Peyer's patch (tissue), 4 donors: ENCODE measurements at regions not wholly inside any gene's neighbourhood (a gene's known extent, or its start where the extent isn't known, plus 50 kb on each side); places are given as distances from the start of the nearest gene placed in this dataset.

ENCODE experiments used
- POLR2A ChIP-seq, 2 donors: fragments of 450-650 bp; IDR thresholded peaks; one replicate each; pipeline ENCODE4 v1.5.1; 2017; ENCODE audit warnings: antibody characterized with exemption in 2 of 2, mild to moderate bottlenecking in 2 of 2, moderate library complexity in 2 of 2
- TF ChIP-seq, protein P1 (sequence below), 6 experiments: fragments of 450-650 bp in 4 of 6; fragments of 200-600 bp in 2 of 6; sonication (generic) in 1 of 6; IDR thresholded peaks; one replicate each; pipeline ENCODE4 v1.5.1; 2017 to 2019; ENCODE audit warnings: antibody characterized with exemption in 6 of 6, mild to moderate bottlenecking in 3 of 6, moderate library complexity in 1 of 6

DNA sequence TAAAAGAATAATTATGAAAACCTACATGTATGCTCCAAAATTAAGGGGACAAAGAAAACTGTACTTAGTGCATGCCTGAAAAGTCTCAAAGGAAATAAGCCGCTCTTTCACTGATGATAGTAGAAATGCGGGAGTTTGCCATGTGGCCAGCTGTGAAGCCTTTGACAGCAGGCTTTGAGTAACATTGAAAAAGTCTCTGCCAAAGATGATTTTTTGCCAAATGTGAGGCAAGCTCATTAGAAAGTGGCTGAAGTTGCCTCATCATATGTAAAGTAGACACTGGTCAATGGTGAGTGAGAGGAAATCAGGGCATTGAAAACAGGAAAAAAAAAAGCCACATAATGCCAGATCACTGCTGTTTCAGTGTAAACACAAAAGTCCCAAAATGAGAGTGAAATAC lies 2360.1 kb downstream of the PCDH7 start:
- TF ChIP-seq POLR2A (IDR thresholded peaks at IDR 0.05): no peak
- TF ChIP-seq, protein P1, sequence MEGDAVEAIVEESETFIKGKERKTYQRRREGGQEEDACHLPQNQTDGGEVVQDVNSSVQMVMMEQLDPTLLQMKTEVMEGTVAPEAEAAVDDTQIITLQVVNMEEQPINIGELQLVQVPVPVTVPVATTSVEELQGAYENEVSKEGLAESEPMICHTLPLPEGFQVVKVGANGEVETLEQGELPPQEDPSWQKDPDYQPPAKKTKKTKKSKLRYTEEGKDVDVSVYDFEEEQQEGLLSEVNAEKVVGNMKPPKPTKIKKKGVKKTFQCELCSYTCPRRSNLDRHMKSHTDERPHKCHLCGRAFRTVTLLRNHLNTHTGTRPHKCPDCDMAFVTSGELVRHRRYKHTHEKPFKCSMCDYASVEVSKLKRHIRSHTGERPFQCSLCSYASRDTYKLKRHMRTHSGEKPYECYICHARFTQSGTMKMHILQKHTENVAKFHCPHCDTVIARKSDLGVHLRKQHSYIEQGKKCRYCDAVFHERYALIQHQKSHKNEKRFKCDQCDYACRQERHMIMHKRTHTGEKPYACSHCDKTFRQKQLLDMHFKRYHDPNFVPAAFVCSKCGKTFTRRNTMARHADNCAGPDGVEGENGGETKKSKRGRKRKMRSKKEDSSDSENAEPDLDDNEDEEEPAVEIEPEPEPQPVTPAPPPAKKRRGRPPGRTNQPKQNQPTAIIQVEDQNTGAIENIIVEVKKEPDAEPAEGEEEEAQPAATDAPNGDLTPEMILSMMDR (IDR thresholded peaks at IDR 0.05): no peak
